Neural cell (in vitro differentiated cells): ENCODE measurements at regions not wholly inside any gene's neighbourhood (a gene's known extent, or its start where the extent isn't known, plus 50 kb on each side); places are given as distances from the start of the nearest gene placed in this dataset.

ENCODE experiments used
- H2AFZ ChIP-seq: fragments of 200-600, 300-800 bp; sonication (generic), shearing (Covaris generic); 2 replicates; pipeline ENCODE4 v1.6.0; 2014; ENCODE audit warnings: low read depth, mild to moderate bottlenecking, antibody characterized with exemption, low read length, moderate library complexity
- H3F3A ChIP-seq: fragments of 200-600 bp; shearing (Covaris generic); 2 replicates; pipeline ENCODE4 v1.6.1; 2016; ENCODE audit warnings: mild to moderate bottlenecking, moderate library complexity, mixed read lengths, antibody characterized with exemption, low read length; ENCODE audit not compliant: insufficient read depth, poor library complexity, severe bottlenecking
- H3K27ac ChIP-seq: fragments of 200-600, 300-800 bp; sonication (generic), shearing (Covaris generic); 2 replicates; pipeline ENCODE4 v1.5.1; 2014; ENCODE audit warnings: mild to moderate bottlenecking, low read length, moderate library complexity
- H3K27me3 ChIP-seq: fragments of 300-800, 200-600 bp; sonication (generic), shearing (Covaris generic); 2 replicates; pipeline ENCODE4 v1.6.0; 2014; ENCODE audit warnings: mild to moderate bottlenecking, low read depth, low read length, moderate library complexity; ENCODE audit not compliant: insufficient read depth
- H3K36me3 ChIP-seq: fragments of 300-800, 200-600 bp; sonication (generic), shearing (Covaris generic); 2 replicates; pipeline ENCODE4 v1.5.1; 2014; ENCODE audit warnings: mild to moderate bottlenecking, antibody characterized with exemption, low read length, moderate library complexity; ENCODE audit not compliant: insufficient read depth
- H3K4me2 ChIP-seq: fragments of 300-800, 200-600 bp; sonication (generic), shearing (Covaris generic); 2 replicates; pipeline ENCODE4 v1.6.0; 2014; ENCODE audit warnings: mild to moderate bottlenecking, low read length
- H3K4me3 ChIP-seq: fragments of 300-800, 200-600 bp; sonication (generic), shearing (Covaris generic); 2 replicates; pipeline ENCODE4 v1.5.1; 2014; ENCODE audit warnings: mild to moderate bottlenecking, low read length, moderate library complexity
- H3K79me2 ChIP-seq: fragments of 200-600 bp; shearing (Covaris generic); replicated peaks from 2 replicates; pipeline ENCODE4 v1.6.0; 2014; ENCODE audit warnings: mild to moderate bottlenecking, low read length, moderate library complexity; ENCODE audit not compliant: insufficient read depth
- H3K9ac ChIP-seq: fragments of 300-800, 200-600 bp; sonication (generic), shearing (Covaris generic); 2 replicates; pipeline ENCODE4 v1.6.1; 2016; ENCODE audit warnings: mild to moderate bottlenecking, low read length, mixed read lengths
- H3K9me2 ChIP-seq: fragments of 200-600 bp; shearing (Covaris generic); 2 replicates; pipeline ENCODE4 v1.6.1; 2016; ENCODE audit warnings: mild to moderate bottlenecking, low read length, mixed read lengths; ENCODE audit not compliant: insufficient read depth
- H3K9me3 ChIP-seq: fragments of 200-600, 300-800 bp; sonication (generic), shearing (Covaris generic); 2 replicates; pipeline ENCODE4 v1.6.1; 2016; ENCODE audit warnings: mild to moderate bottlenecking, mixed run types, low read length, moderate library complexity, mixed read lengths
- H4K20me1 ChIP-seq: fragments of 200-600 bp; shearing (Covaris generic); 2 replicates; pipeline ENCODE4 v1.6.1; 2016; ENCODE audit warnings: mild to moderate bottlenecking, mixed run types; ENCODE audit not compliant: insufficient read depth
- EP300 ChIP-seq: fragments of 450-650 bp; conservative IDR thresholded peaks from 2 replicates; pipeline ENCODE4 v1.6.1; 2014; ENCODE audit warnings: antibody characterized with exemption, mild to moderate bottlenecking, moderate library complexity; ENCODE audit not compliant: poor library complexity, severe bottlenecking
- EZH2 ChIP-seq: fragments of 200-600, 300-800 bp; shearing (Covaris generic), sonication (generic); IDR thresholded peaks from 2 replicates; pipeline ENCODE4 v1.6.1; 2014; ENCODE audit warnings: antibody characterized with exemption, low read length, borderline replicate concordance, mild to moderate bottlenecking; ENCODE audit not compliant: insufficient read depth, poor library complexity, severe bottlenecking
- MXI1 ChIP-seq: fragments of 450-650 bp; conservative IDR thresholded peaks from 2 replicates; pipeline ENCODE4 v1.6.1; 2014; ENCODE audit warnings: antibody characterized with exemption, mild to moderate bottlenecking; ENCODE audit not compliant: poor library complexity, severe bottlenecking
- POLR2AphosphoS5 ChIP-seq: IDR thresholded peaks from 2 replicates; pipeline ENCODE4 v1.6.1; 2012
- RAD21 ChIP-seq: fragments of 450-650 bp; conservative IDR thresholded peaks from 2 replicates; pipeline ENCODE4 v1.6.1; 2014; ENCODE audit warnings: antibody characterized with exemption, mild to moderate bottlenecking, moderate library complexity
- SMC3 ChIP-seq: fragments of 450-650 bp; conservative IDR thresholded peaks from 2 replicates; pipeline ENCODE4 v1.6.1; 2014; ENCODE audit warnings: antibody characterized with exemption, mild to moderate bottlenecking, moderate library complexity; ENCODE audit not compliant: poor library complexity
- TAF1 ChIP-seq: IDR thresholded peaks from 2 replicates; pipeline ENCODE4 v1.6.1; 2012; ENCODE audit warnings: low read depth
- TF ChIP-seq, protein P1 (sequence below): IDR thresholded peaks from 2 replicates; pipeline ENCODE4 v1.6.1; 2012; ENCODE audit warnings: borderline replicate concordance
- TF ChIP-seq, protein P2 (sequence below): fragments of 450-650 bp; IDR thresholded peaks from 2 replicates; pipeline ENCODE4 v1.5.1; 2014; ENCODE audit warnings: antibody characterized with exemption, mild to moderate bottlenecking, moderate library complexity; ENCODE audit not compliant: poor library complexity, severe bottlenecking

DNA sequence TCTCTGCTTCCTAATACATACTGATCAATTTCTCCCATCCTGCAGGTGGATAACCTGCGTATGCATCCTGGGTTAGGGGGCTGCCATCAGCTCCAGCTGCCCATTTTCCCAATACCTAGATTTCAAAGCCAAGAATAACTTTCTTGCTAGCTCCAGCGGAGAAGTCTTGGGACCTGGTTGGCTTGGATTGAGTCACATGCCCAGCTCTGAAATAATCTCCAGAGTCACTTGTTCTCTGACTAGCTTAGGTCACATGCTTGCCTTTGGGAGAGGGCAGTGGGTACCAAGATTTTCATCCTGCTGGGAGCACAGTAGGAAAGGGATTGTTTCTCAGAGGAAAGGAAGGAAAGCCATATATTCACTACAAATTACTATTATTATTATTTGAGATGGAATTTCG lies 70.0 kb upstream of the ELAC2 start:
- Histone ChIP-seq H3K36me3 (no peaks in the 10 kb centered on the region), H2AFZ (no peak overlapping the region), H4K20me1 (no peaks in the 10 kb centered on the region), H3K9me3 (no peaks in the 10 kb centered on the region), H3K79me2 (no peaks in the 10 kb centered on the region), H3K4me3 (no peak overlapping the region), H3K9me2 (no peaks in the 10 kb centered on the region), H3K27ac (no peak overlapping the region), H3K4me2 (no peak overlapping the region), H3K27me3 (no peaks in the 10 kb centered on the region), H3F3A (no peaks in the 10 kb centered on the region), H3K9ac (no peak overlapping the region)
- TF ChIP-seq POLR2AphosphoS5 (no peak), TAF1 (no peak), SMC3 (no peak), EZH2 (no peak), RAD21 (no peak), MXI1 (no peak), EP300 (no peak)
- TF ChIP-seq, protein P1, sequence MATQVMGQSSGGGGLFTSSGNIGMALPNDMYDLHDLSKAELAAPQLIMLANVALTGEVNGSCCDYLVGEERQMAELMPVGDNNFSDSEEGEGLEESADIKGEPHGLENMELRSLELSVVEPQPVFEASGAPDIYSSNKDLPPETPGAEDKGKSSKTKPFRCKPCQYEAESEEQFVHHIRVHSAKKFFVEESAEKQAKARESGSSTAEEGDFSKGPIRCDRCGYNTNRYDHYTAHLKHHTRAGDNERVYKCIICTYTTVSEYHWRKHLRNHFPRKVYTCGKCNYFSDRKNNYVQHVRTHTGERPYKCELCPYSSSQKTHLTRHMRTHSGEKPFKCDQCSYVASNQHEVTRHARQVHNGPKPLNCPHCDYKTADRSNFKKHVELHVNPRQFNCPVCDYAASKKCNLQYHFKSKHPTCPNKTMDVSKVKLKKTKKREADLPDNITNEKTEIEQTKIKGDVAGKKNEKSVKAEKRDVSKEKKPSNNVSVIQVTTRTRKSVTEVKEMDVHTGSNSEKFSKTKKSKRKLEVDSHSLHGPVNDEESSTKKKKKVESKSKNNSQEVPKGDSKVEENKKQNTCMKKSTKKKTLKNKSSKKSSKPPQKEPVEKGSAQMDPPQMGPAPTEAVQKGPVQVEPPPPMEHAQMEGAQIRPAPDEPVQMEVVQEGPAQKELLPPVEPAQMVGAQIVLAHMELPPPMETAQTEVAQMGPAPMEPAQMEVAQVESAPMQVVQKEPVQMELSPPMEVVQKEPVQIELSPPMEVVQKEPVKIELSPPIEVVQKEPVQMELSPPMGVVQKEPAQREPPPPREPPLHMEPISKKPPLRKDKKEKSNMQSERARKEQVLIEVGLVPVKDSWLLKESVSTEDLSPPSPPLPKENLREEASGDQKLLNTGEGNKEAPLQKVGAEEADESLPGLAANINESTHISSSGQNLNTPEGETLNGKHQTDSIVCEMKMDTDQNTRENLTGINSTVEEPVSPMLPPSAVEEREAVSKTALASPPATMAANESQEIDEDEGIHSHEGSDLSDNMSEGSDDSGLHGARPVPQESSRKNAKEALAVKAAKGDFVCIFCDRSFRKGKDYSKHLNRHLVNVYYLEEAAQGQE = no peak
- TF ChIP-seq, protein P2, sequence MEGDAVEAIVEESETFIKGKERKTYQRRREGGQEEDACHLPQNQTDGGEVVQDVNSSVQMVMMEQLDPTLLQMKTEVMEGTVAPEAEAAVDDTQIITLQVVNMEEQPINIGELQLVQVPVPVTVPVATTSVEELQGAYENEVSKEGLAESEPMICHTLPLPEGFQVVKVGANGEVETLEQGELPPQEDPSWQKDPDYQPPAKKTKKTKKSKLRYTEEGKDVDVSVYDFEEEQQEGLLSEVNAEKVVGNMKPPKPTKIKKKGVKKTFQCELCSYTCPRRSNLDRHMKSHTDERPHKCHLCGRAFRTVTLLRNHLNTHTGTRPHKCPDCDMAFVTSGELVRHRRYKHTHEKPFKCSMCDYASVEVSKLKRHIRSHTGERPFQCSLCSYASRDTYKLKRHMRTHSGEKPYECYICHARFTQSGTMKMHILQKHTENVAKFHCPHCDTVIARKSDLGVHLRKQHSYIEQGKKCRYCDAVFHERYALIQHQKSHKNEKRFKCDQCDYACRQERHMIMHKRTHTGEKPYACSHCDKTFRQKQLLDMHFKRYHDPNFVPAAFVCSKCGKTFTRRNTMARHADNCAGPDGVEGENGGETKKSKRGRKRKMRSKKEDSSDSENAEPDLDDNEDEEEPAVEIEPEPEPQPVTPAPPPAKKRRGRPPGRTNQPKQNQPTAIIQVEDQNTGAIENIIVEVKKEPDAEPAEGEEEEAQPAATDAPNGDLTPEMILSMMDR = no peak

DNA sequence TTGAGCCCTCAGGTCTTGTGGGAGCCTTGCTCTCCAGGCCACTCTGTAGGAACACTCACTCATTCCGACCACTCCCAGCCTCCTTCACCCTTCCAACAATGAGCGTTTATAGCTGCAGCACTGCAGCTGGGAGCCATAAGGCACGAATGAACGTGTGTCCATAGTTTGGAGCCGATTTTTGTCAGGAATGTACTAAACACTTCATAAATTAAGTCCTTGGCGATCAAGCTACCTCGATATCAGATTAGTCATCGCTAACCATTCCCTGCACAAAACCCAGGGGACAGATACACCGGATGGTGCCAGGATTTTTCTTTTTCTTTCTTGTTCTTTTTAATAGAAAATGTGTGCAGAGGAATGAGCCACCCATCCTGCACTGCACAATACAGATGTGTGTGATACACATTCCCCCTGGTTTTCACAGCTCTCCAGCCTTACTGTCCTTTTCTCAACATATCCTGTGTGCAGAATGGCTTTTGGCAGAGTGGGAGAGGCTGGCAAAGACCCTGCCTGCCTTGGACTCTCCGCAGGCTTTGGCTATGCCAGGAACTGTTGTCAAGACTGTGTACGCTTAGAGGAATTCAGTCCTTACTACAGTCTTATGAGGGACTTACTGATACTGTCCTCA lies 68.4 kb upstream of the ELAC2 start:
- no peak overlapping the region for H3K4me2 ChIP-seq
- H3F3A ChIP-seq = no peaks in the 10 kb centered on the region
- TF ChIP-seq SMC3 (no peak), MXI1 (no peak), EZH2 (no peak), TAF1 (no peak), EP300 (no peak), RAD21 (no peak), POLR2AphosphoS5 (no peak)
- TF ChIP-seq, protein P2 = no peak
- TF ChIP-seq, protein P1 = no peak
- no peak overlapping the region for H3K9ac ChIP-seq
- no peak overlapping the region for H3K27ac ChIP-seq
- no peaks in the 10 kb centered on the region for H4K20me1 ChIP-seq
- no peak overlapping the region for H3K4me3 ChIP-seq
- no peaks in the 10 kb centered on the region for H3K79me2 ChIP-seq
- H3K9me2 ChIP-seq = no peaks in the 10 kb centered on the region
- no peaks in the 10 kb centered on the region for H3K27me3 ChIP-seq
- no peaks in the 10 kb centered on the region for H3K36me3 ChIP-seq
- H2AFZ ChIP-seq = no peak overlapping the region
- no peaks in the 10 kb centered on the region for H3K9me3 ChIP-seq
